GM04503 (cell line): ENCODE measurements at regions not wholly inside any gene's neighbourhood (a gene's known extent, or its start where the extent isn't known, plus 50 kb on each side); places are given as distances from the start of the nearest gene placed in this dataset.

Experiments used
- DNase-seq: peaks from one replicate; pipeline ENCODE4 v3.0.0-alpha.2; 2012; ENCODE audit warnings: low read depth

DNA sequence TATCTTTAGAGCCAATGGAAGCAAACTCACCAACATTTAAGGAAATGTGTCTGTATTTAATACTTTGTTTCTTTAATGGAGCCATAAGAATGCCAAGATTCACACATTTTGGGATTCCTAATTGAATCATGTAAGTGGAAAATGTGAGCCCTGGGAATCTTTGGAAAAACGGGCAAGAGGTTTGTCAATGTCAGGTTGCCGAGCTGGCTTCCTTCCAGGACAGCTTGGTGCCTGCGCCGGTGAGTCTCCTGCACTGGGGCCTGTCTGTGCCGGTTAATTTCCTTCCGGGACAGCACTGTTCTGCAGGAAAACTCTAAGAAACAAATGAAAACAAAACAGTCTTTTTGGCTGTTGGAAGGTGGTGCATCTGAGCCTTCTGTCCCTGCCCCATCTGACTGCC, 210.6 kb downstream of the HAPSTR1 start:
- no peak for DNase-seq

DNA sequence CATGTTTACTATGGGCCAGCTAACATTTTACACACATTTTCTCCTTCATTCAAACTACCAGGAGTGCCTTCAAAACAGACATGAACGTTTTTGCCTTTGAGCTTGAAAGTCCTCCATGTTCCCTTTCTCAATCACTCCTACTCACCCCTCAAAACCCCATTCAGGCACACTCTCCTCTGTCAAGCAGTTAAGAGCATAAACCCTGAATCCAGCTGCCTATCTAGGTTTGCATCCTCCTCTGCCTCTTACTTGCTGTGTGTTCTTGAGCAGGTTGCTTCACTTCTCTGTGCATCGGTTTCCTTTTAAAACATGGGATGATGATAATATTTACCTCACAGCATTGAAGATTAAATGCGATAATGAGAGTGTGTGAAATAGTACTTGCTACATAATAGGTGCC, 215.3 kb downstream of the HAPSTR1 start:
- DNase-seq = no peak

DNA sequence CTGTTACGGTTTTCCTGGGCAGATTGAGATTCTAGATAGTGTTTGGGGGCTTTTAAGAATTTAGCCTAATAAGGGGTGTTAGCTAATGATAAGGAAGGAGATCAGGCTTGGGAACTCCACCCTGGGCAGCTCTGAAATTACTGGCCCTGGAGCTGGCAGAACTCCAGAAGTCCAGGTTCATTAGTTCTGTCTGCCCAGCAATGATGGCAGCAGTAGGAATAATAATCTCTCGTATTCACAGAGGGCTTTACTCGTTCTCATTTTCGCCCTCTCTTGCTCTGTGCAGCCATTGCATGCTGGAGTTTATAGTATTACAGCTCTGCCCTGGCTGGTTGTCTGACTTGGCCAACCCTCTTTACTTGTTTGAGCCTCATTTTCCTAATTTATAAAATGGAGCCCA, 216.0 kb downstream of the HAPSTR1 start:
- no peak for DNase-seq

DNA sequence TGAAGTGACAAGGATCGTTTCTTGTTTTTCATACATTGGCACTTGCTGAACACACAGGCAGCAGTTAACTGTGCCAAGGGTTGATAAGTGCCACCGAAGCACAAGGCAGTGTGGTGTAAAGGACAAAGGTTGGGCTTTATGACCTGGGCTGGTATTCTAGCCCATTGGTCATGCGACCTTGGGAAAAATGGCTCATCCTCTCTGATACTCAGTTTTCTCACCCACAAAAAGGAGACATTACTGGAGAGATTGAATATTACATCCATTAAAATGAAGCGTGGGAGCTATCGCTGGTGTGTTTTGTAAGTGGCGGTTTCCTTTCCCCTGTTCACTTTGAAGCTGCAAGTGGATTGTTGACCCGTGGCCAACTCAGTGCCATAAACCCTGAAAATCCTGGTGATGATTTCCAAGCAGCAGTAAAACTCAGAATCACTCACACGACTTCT, 216.9 kb downstream of the HAPSTR1 start:
- DNase-seq = no peak

DNA sequence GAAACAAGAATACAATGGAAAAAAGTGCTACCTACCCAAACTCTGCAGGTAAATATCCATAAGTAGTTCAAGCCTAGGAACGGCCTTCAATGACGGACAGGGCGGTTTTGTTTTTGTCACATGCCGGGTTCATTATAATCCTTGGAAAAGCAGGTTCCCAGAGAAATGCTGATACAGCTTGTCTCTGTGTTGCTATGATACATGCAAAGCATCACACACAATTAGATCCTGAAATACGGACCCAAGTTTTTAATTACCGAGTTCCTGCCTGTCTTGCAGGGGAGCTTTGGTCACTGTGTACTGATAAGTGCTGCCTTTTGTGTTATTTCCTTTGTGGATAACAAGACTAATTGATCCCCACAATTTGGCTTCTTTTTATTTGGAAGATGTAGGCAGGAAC, 217.4 kb downstream of the HAPSTR1 start:
- DNase-seq = no peak

DNA sequence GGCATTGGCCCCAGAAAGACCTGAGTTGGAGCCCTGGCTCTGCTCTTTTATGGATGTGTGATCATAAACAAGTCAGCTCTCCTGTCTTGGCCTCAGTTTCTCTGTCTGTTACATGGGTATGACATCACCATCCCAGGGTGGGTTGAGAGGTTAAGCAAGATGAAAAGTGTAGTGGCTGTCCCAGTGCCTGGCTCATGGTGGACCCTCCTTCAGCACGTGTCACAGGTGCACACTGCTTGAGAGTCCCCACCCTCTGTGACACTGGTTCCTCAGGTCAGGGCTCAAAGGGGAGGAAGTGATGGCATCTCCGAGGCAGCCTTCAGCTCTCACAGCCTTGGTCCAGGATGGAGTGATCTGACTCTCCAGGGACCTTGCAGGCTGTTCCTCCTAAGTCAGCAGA, 218.4 kb downstream of the HAPSTR1 start:
- no peak for DNase-seq

DNA sequence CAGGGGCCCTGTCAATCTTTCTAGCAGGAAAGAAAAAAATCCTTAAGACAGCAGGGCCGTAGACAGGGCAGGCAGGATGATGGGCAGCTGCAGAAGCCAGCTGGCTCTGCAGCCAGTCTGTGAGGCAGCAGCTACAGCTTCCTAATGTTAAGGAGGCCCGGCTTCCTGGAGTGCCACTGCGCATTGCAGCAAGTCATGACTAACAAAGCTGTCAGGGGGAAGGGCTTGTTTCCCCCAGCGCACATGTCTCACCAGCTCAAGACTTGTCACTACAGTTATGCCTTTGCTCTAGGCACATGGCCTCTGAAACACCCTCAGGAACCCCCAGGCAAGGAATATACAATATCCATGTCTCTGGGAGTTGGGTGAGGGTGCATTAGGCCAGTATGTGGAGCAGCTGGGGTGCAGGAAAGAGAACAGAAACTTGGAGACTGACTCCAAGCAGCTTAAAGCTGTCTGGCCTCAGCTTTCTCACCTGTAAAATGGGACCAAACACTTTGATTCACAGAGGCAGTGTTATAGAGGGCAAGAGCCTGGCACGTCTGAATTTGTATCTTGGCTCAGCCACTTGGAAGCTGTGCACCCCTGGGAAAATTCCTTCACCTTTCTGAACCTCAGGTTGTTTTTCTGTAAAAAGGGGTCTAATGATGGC, 220.0 kb downstream of the HAPSTR1 start:
- no peak for DNase-seq

DNA sequence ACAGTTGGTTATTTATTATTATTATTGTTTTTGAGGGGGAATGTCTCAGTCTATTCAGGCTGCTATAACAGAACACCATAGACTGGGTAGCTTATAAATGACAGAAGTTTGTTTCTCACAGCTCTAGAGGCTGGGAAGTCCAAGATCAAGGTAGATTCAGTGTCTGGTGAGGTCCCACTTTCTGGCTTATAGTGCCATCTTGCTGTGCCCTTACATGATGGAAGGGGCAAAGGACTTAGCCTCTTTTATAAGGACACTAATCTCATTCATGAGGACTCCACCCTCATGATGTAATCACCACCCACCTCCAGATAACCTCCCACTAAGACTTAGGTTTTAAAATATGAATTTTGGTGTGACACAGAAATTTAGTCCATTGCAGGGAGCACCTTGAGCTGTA, 224.6 kb downstream of the HAPSTR1 start:
- DNase-seq = no peak

DNA sequence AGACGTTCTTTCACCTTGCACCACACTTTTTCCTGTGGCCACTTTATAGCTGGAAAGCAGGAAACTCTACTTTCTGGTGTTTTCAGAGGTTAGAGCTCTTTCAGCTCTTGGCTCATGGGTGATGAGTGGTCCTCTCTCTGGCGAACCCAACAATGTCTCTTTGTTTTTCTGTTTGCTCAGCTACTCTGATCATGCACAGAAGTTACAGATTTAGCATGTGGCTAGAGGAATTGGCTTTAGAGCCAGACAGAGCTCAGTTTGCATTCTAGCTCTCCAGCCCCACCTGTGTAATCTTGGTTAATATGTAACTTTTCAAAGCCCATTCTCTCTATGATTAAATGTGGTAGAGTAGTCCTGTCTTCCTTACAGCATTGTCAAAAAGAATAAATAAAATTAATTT, 225.2 kb downstream of the HAPSTR1 start:
- no peak for DNase-seq

DNA sequence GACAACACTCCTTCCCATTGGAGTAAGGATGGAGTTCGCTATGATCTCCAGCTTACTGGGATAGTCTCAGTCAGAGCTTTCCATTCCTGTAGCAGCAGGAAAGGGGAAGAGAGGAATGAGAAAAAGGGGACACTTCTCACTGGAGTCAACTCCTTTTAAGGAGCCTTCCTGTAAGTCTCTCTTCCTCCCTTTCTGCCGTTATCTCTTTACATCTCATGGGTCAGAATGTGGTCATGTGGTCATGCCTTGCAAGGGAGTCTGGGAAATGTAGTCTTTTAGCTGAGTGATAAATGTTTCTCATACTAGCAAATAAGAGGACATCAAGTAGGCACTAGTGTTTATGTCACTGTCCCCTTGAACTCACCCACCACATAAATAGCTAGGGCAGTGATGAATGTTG, 227.3 kb downstream of the HAPSTR1 start:
- no peak for DNase-seq

DNA sequence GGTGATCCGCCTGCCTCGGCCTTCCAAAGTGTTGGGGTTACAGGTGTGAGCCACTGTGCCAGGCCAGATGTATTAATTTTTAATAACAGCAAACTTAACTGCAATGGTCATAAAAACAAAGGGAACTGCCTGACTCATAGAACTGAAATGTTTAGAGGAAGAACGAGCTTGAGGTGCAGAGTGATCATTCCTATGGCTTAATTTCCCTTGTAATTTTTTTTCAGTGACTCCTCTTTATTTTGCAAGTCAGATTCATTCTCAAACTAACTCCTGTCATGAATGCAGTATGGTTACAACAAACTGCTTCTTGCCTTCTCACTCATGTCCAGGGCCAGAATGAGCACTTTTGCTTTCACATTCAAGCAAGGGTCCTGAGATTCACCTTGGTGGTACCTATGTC, 231.3 kb downstream of the HAPSTR1 start:
- no peak for DNase-seq

DNA sequence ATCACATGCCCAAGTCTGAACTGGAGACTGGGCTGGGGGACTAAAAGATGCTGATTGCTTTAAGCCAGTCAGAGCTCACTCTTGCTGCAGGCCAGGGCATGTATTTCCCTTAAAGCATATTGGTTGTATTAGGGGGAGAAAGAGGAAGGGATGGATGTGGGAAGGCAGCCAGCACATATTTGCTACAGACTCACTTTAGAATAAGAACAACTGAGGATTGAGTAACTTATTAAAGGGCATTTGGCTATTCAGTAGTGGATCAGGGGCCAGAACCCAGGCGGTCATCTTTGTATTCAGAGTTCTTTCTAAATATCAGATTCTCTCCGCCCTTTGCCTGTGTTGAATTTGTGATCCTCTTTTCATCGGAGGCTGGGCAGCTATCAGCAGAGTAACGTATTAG, 231.7 kb downstream of the HAPSTR1 start:
- no peak for DNase-seq

DNA sequence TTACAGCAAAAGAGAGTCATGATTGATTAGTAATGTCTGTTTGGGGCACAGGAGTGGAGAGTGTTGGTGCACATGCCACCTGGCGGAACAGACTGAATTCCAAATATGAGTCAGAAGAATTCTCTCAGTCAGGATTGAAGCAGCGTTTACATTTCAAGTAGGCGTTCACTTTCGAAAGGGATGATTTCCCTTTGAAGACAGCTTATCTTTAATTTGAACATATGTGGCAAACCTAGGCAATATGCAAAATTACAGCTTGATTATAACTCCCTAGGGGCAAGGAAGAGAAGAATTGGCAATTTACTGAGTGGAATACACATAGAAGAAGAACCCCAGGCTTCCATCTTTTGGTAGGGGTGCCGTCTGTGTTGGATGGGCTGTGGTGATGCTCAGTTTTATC, 235.8 kb downstream of the HAPSTR1 start:
- no peak for DNase-seq

DNA sequence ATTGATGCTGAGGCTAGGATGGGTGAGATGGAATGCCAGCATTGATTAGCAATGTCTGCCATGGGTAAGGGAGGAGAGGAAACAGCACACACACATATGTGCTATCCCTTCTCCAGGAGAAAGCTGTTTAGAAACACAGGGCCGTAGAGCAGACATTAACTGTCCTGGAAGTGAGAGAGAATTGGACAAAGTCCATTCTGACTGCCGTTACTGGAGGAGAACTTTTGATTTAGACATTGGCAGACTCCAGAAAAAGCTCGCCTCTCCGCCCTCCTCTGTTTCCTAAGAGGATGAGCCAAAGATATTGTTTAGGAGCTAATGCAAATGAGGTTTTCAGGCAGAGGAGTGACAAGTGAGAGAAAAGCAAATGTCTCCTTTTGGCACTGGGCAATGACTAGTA, 237.0 kb downstream of the HAPSTR1 start:
- DNase-seq = no peak

DNA sequence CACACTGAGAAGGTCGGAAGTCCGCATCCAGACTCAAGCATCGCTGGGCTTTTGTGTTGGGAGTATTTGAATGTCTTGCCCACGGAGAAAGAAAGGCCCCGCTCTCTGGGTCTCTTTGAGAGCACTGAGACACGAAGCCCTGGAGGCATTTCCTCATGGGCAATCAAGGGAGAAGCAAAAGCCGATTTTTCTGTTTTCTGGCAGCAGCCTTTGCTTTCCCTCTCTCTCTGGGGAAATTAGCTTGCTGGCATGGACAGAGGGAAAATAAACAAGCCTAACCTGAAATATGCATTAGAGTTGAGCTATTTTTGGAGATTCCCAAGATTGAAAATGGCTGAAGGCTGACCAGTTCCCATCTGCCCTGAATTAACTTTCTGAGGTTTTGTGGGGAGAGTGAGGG, 238.7 kb downstream of the HAPSTR1 start:
- DNase-seq = no peak

DNA sequence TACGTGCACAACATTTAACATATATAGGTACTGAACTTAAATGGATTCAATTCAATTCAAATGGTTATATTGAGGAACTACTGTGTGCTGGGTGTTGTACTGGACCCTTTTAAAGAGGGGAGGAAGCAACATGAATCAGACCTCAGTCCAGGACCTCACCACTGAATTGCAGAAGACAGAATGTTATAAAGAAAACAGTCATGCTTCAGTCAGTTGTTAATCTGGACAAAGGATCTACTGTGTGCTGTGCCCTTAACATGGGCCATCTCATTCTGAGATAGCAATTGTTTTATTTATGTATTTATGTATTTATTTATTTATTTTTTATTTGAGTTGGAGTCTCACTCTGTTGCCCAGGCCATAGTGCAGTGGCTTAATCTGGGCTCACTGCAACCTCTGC, 240.1 kb downstream of the HAPSTR1 start:
- DNase-seq = no peak

DNA sequence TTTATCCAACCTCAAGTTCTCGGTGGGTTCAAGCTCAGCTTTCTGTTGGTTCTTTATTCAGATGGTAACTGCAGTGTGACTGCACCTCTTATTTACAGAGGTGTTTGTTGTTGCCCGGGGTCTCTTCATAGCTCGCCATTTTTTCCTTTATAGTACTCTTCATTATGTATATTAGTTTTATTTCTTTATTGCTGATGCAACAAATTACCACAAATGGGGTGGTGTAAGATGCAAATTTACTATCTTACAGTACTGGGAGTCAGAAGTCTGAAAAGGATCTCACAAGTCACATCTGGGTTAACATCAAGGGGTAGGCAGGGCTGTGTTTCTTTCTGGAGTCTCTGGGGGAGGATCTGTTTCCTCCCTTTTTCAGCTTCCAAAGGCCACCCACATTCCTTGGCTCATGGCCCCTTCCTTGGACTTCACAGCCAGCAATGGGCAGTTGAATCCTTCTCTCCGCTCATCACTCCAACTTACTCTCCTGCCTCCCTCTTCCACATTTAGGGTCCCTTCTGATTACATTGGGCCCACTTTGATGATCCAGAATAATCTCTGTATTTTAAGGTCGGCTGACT, 241.2 kb downstream of the HAPSTR1 start:
- DNase-seq = no peak

DNA sequence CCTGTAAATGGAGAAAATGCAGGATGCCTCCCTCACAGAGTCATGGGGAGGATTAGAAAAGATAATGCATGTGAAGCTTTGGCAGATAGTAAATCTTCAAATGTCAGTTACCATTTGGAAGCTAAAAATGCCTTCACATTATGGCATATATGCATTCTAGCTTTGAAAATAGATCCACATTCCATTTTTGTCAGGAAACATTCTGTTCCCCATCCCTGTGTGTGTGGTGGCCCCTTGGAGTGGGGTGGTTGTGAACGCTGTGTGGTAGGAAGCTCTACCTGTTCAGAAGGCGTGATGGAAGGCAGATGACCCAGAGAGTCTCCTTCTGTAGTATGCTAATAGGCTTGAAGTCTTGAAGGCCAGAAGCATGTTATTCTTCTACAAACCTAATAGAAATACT, 242.0 kb downstream of the HAPSTR1 start:
- DNase-seq = no peak

DNA sequence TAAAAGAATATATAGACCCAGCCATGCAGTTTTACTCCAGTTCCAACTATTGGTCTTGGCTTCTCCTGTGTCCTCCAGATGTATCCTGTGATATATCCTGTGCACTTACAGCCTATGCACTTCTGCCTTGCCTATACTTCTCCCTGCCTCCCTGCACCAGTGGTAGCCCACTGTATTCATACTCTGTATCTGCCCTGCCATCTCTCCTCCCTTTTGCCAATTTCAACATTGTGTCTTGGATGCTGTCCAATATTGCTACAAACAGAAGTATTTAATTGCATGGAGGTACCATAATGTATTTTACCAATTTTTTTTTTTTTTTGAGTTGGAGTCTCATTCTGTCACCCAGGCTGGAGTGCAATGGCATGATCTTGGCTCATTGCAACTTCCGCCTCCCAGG, 242.7 kb downstream of the HAPSTR1 start:
- no peak for DNase-seq

DNA sequence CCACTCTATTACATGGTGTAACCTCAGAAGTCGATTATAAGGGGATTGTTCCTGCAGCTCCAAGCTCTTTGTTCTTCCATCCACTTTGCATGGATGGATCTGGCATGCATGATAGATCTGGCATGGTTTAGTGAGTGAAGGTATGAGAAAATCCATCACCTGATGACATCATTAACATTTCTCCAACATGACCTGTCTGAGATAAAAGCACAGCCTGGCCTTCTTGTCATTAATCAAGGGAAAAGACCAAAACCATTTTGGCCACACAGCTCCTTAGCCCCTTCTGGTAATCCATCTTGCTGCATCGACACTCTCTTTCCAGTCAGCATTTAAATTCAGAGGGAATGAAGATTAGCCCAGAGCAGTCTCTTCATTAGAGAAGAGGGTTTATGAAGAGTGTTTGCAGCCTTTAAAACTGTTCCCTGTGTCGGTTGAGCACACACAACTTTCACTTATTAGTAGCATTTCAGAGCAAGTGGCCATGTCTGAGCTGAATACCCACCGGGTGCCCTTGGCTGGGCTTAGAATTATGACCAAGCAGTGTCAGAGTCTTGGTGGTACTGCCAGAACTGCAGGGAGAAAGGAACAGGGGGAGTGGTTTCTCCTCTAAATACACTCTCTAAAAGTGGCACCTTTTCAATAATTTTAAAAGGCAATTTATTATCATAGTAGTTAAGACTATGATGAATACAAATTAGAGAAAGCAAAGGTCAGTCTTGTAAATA, 246.0 kb downstream of the HAPSTR1 start:
- no peak for DNase-seq

DNA sequence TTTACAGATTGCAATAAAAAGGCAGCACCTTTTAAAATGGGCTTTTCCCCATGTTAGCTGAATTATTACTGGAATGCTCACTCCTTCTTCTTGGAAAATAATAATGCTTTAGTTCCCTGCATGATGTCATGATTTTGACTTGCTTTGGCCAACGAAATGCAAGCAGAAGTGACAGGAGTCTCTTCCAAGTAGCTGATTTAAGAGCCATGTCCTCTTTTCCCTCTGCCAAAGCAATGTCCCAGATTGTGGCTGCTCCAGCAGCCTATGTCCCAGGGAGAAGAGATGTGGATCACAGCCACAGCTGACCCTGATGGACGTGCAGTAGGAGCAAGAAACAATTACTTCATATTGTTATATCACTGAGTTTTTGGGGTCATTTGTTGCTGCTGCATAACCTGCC, 246.6 kb downstream of the HAPSTR1 start:
- DNase-seq = no peak

DNA sequence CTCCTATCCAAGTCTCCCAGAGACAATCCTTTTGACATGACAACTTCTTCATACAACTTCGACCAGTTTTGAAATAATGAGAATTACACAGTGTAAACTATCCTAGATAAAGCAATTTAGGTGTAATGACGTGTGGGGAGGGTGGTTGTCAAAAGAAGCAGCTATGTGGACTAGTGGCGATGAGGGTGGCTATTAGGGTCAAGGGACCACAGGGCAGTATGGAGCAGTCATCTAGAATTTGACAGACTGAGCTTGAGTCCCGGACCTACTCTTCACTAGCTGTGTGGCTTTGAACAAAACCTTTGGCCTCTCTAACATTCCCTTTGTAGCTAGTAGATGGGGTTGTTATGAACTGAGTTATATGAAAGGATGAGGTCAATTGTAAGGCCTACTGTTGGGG, 247.1 kb downstream of the HAPSTR1 start:
- DNase-seq = no peak

DNA sequence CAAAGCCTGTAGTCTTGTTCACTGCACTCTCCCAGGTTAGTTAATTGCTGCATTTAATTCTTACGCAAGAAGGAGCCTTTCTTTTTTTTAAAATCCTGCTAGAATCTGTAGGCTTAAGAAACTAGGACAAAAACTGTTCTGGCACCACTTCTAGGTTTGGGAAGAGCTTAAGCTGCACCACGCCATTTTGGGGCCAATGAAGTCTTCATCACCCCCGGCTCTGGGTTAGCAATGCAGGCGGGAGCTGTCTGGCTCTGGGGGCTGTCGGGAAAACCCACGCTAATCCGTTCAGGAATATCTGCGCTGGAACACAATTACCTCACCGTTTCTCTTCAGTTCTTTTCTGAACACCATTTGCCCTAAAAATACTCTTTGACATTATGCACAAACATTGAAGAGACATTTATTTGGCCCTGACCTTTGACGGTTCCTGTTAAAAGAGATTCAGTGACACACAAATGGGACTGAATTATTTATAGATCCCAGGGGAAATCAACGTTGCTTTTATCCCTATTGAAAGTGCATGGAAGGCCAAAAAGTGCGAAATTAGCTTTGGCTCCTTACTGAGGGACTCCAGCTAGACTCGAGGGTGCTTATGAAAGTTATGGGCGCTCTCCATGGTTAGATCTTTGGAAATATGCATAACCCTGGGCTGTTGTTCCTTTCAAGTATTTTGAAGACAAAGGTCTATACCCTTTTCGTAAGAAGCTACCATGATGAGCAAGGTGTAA, 249.2 kb downstream of the HAPSTR1 start:
- DNase-seq = no peak
